Esophagus muscularis mucosa (tissue), 4 donors: ENCODE measurements at regions not wholly inside any gene's neighbourhood (a gene's known extent, or its start where the extent isn't known, plus 50 kb on each side); places are given as distances from the start of the nearest gene placed in this dataset.
"Not testable (repeated sequence)": the region's sequence is repeated elsewhere in the genome, so short reads cannot be mapped to it uniquely, and the experiment has no call there.

ENCODE experiments used
- DNase-seq: peaks from one replicate; pipeline ENCODE4 v3.0.0-alpha.2; 2017; ENCODE audit errors: extremely low spot score
- H3K27ac ChIP-seq, 4 donors: fragments of 200-600 bp; sonication (generic); replicated peaks in 1 of 4; 1 replicate in 3 of 4; 2 replicates in 1 of 4; pipeline ENCODE4 v1.5.1; 2016 to 2019; ENCODE audit warnings: mild to moderate bottlenecking in 1 of 4
- H3K27me3 ChIP-seq, 4 donors: fragments of 200-600 bp; sonication (generic); one replicate each; pipeline versions ENCODE4 v1.5.1 to v1.6.0; 2016 to 2019
- H3K36me3 ChIP-seq, 4 donors: fragments of 200-600 bp; sonication (generic); one replicate each; pipeline ENCODE4 v1.5.1; 2016 to 2019
- H3K4me1 ChIP-seq, 4 donors: fragments of 200-600 bp; sonication (generic); one replicate each; pipeline ENCODE4 v1.5.1; 2016 to 2019
- H3K4me3 ChIP-seq, 4 donors: fragments of 200-600 bp; sonication (generic); 1 replicate in 2 of 4; 2 replicates in 2 of 4; pipeline ENCODE4 v1.5.1; 2016 to 2019; ENCODE audit warnings: mild to moderate bottlenecking in 4 of 4, moderate library complexity in 1 of 4
- H3K9me3 ChIP-seq, 4 donors: fragments of 200-600 bp; sonication (generic); 1 replicate in 3 of 4; 2 replicates in 1 of 4; pipeline ENCODE4 v1.5.1; 2016 to 2019
- EP300 ChIP-seq: sonication (generic); formaldehyde crosslinking; IDR thresholded peaks from one replicate; pipeline ENCODE4 v1.6.1; 2017; ENCODE audit warnings: antibody characterized with exemption
- POLR2A ChIP-seq: fragments of 450-650 bp; IDR thresholded peaks from one replicate; pipeline ENCODE4 v1.6.1; 2017; ENCODE audit warnings: antibody characterized with exemption, moderate library complexity, mild to moderate bottlenecking, low read depth
- POLR2AphosphoS5 ChIP-seq, 2 donors: sonication (generic); formaldehyde crosslinking; IDR thresholded peaks; one replicate each; pipeline ENCODE4 v1.6.1; 2017; ENCODE audit warnings: antibody characterized with exemption in 2 of 2
- WGBS: methylation state at CpG from one replicate; pipeline ENCODE4 v1.1.5; 2018; 5-methylcytosine and 5-hydroxymethylcytosine counted together
- intact Hi-C: fragments of 100-400 bp; cut with DNase I; formaldehyde crosslinking; loops from one replicate; pipeline ENCODE4 v1.15.1; 2023
- TF ChIP-seq, protein P1 (sequence below), 3 experiments: fragments of 200-600 bp in 2 of 3; fragments of 450-650 bp in 1 of 3; sonication (generic) in 2 of 3; IDR thresholded peaks; one replicate each; pipeline ENCODE4 v1.5.1; 2017 to 2019; ENCODE audit warnings: antibody characterized with exemption in 3 of 3, mild to moderate bottlenecking in 2 of 3, moderate library complexity in 1 of 3

DNA sequence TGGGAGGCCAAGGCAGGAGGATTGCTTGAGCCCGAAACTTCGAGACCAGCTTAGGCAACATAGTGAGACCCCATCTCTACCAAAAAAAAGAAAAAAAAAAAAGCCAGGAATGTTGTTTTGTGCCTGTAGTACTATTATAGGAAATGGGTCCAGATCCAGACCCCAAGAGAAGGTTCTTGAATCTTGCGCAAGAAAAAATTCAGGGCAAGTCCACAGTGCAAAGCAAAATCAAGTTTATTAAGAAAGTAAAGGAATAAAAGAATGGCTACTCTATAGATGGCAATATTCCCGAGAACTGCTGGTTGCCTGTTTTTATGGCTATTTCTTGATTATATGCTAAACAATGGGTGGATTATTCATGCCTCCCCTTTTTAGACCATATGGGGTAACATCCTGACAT is 51.2 kb upstream of the RDX start:
- no peak for DNase-seq
- no peaks in the 10 kb centered on the region for H3K27me3 ChIP-seq
- no peaks in the 10 kb centered on the region for H3K36me3 ChIP-seq
- no peak overlapping the region for H3K4me3 ChIP-seq
- TF ChIP-seq, protein P1, sequence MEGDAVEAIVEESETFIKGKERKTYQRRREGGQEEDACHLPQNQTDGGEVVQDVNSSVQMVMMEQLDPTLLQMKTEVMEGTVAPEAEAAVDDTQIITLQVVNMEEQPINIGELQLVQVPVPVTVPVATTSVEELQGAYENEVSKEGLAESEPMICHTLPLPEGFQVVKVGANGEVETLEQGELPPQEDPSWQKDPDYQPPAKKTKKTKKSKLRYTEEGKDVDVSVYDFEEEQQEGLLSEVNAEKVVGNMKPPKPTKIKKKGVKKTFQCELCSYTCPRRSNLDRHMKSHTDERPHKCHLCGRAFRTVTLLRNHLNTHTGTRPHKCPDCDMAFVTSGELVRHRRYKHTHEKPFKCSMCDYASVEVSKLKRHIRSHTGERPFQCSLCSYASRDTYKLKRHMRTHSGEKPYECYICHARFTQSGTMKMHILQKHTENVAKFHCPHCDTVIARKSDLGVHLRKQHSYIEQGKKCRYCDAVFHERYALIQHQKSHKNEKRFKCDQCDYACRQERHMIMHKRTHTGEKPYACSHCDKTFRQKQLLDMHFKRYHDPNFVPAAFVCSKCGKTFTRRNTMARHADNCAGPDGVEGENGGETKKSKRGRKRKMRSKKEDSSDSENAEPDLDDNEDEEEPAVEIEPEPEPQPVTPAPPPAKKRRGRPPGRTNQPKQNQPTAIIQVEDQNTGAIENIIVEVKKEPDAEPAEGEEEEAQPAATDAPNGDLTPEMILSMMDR (IDR thresholded peaks at IDR 0.05) = no peak
- TF ChIP-seq POLR2A (no peak), POLR2AphosphoS5 (IDR thresholded peaks at IDR 0.05) (no peak), EP300 (no peak)
- intact Hi-C loops = no loop called here
- peaks cover 0 to 4% (median 0%) of the 10 kb centered on the region in 4 donors for H3K4me1 ChIP-seq
- WGBS = 93% methylated on average over 4 of the region's 4 CpGs
- no peaks in the 10 kb centered on the region for H3K9me3 ChIP-seq
- H3K27ac ChIP-seq = no peak overlapping the region

DNA sequence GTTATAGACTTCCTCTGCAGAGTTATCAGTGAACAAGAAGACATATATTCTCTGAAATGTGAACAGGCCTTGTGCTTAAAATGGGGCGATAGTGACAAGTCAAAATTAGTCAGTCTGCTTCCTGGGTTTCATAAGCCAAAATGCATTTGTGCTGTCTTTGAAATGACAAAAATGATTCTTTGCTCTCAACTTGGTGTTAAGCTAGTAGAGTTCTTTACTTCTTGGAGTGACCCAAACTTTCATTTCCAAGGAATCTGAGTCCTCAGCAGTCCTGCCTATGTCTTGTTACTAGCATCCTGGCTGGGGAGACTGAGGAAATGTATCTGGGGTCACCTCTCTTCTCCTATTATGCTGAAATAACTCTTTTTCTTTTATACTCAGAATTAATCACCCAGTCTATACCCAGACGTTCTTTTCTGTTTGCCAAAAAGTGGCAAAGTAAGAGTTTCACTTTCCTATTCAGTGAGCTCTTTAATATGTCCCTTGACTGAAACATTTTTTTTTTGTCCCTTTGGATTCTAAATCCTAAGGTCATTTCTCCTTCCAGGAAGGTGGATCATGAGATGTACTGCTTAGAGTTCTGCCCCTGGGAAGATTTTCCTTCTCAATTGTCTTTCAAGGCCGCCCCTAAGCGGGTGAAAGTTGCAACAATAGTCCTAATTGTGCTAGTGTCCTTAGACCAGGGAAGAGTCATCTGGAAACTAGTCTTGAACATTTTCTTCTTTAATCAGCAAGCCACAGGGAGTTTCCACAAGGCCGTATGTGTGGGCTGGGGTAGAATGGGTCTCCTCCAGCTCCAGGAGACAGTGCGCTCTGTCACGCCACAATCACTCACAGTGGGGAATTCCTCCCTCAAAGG is 53.0 kb upstream of the RDX start:
- WGBS = 78% methylated on average over 7 of the region's 7 CpGs
- Histone ChIP-seq H3K27me3 (no peaks in the 10 kb centered on the region), H3K4me3 (no peak overlapping the region), H3K9me3 (no peaks in the 10 kb centered on the region), H3K36me3 (no peaks in the 10 kb centered on the region), H3K4me1 (peaks cover 0 to 4% (median 0%) of the 10 kb centered on the region in 4 donors), H3K27ac (peak overlapping the region in 2 of 4 donors; percentile 3 to 22)
- no peak for DNase-seq
- intact Hi-C loops = no loop called here
- TF ChIP-seq, protein P1 (IDR thresholded peaks at IDR 0.05) = no peak
- TF ChIP-seq POLR2AphosphoS5 (IDR thresholded peaks at IDR 0.05) = no peak
- TF ChIP-seq EP300 = no peak
- no peak for TF ChIP-seq POLR2A

DNA sequence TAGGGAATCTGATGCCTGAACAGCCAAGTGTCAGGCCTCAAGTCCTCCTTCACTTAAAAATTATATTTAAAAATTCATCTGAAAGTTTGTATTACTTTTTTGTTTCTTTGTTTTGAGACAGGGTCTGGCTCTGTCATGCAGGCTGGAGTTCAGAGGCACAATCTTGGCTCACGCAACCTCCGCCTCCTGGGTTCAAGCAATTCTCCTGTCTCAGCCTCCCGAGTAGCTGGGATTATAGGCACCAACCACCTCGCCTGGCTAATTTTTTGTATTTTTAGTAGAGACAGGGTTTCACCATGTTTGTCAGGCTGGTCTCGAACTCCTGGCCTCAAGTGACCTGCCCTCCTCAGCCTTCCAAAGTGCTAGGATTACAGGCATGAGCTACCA is 53.6 kb upstream of the RDX start:
- H3K4me1 ChIP-seq, DNase-seq, H3K4me3 ChIP-seq, H3K9me3 ChIP-seq, H3K36me3 ChIP-seq, intact Hi-C loops, H3K27me3 ChIP-seq: not testable (repeated sequence)
- H3K27ac ChIP-seq = peak overlapping the region in 1 of 4 donors; percentile 3
- WGBS = 95% methylated on average over 5 of the region's 5 CpGs

DNA sequence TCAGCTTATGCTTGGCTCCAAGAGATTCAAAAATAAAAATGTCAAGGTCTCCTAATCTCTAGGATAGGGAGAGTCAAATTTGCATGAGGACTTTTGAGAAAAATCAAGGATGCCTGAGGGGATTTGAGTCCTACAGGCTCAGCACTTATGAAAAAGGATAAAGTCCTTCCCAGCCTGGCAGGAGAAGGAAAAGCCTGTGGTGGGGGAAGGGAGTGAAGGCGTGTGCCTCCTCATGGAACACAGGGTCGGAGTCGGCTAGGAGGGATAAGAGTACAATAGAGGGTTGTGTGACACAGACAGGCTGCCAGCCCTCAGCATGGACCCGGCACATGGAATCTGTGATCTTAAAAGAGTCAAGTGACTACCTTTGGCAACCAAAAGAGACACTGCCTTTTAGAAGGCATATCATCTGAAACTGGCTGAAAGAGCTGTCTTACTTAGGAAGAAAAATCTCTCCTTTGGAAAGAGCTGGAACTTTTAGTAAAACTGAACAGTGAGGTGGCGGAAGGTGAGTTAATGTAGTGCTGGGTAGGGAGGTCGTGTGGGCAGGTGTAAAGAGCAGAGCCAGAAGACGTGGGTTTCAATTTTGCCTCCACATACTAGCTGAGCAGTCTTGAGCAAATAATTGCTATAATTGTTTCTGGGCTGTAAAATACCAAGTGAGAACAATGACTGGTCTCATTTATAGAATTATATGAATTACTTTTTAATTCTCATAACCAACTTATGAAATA is 58.8 kb upstream of the RDX start:
- intact Hi-C loops = no loop called here

More for the DNA sequence above, 58.8 kb upstream of the RDX start:
- no peaks in the 10 kb centered on the region for H3K4me1 ChIP-seq
- TF ChIP-seq POLR2AphosphoS5 (IDR thresholded peaks at IDR 0.05) = no peak
- no peak for TF ChIP-seq EP300
- no peak for TF ChIP-seq POLR2A
- TF ChIP-seq, protein P1 (IDR thresholded peaks at IDR 0.05) = no peak
- no peaks in the 10 kb centered on the region for H3K9me3 ChIP-seq
- peak overlapping the region in 1 of 4 donors; percentile 9 for H3K27ac ChIP-seq
- H3K4me3 ChIP-seq = no peak overlapping the region
- no peaks in the 10 kb centered on the region for H3K36me3 ChIP-seq
- DNase-seq = no peak
- H3K27me3 ChIP-seq = no peaks in the 10 kb centered on the region
- 60% methylated on average over 7 of the region's 7 CpGs for WGBS
